GM20000 (cell line): ENCODE measurements at regions not wholly inside any gene's neighbourhood (a gene's known extent, or its start where the extent isn't known, plus 50 kb on each side); places are given as distances from the start of the nearest gene placed in this dataset.
"Not testable (repeated sequence)": the region's sequence is repeated elsewhere in the genome, so short reads cannot be mapped to it uniquely, and the experiment has no call there.

Experiments used
- DNase-seq: peaks from one replicate; pipeline ENCODE4 v3.0.0; 2012; ENCODE audit warnings: low spot score
- TF ChIP-seq, protein P1 (sequence below): IDR thresholded peaks from 2 replicates; pipeline ENCODE4 v1.5.1; 2012; ENCODE audit warnings: mild to moderate bottlenecking, control low read depth; ENCODE audit errors: extremely low read depth, missing control alignments

DNA sequence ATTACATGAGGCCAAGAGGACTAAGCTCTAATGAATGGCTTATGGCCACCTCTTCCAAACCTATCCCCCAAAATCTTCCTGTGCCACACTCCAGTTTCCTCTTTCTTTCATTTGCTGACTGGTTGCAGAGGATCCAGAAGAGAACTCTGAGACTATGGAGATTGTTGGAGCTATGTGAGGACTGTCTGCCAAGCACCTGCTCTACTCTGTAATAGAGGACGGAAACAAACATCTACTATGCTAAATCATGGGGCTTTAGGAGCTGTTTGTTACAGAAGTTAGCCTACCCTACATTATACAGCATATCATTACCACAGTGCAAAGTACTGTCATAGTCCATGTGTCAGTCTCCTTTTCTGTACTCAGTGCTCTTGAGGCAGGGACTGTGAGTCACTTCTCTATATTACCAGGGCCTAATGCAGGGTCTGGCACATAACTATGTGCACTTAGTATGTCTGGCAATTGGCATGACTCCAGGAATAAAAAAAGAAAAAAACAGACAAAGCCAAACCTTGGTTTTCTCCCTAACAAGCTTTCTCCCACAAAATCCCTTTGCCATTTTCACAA lies 95.1 kb downstream of the RPAP3 start:
- no peak for DNase-seq
- TF ChIP-seq, protein P1, sequence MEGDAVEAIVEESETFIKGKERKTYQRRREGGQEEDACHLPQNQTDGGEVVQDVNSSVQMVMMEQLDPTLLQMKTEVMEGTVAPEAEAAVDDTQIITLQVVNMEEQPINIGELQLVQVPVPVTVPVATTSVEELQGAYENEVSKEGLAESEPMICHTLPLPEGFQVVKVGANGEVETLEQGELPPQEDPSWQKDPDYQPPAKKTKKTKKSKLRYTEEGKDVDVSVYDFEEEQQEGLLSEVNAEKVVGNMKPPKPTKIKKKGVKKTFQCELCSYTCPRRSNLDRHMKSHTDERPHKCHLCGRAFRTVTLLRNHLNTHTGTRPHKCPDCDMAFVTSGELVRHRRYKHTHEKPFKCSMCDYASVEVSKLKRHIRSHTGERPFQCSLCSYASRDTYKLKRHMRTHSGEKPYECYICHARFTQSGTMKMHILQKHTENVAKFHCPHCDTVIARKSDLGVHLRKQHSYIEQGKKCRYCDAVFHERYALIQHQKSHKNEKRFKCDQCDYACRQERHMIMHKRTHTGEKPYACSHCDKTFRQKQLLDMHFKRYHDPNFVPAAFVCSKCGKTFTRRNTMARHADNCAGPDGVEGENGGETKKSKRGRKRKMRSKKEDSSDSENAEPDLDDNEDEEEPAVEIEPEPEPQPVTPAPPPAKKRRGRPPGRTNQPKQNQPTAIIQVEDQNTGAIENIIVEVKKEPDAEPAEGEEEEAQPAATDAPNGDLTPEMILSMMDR, result no peak

DNA sequence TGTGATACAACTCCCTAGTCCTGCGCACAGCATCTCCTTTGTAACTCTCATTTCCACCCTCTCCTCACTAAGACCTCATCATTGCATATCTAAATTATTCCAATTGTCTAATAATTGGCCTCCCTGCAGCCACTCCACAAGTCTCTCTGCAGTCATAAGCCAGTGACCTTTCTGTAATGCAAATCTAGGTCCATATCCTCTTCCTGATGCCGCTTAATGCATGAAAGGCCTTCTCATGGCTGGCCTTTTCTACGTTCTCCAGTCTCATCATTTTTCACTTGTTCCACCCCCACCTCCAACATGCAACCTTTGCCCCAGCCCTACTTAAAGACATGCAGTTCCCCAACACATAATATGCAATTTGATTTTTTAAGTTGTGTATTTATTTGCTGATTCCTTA lies 96.0 kb downstream of the RPAP3 start:
- TF ChIP-seq, protein P1, result no peak

DNA sequence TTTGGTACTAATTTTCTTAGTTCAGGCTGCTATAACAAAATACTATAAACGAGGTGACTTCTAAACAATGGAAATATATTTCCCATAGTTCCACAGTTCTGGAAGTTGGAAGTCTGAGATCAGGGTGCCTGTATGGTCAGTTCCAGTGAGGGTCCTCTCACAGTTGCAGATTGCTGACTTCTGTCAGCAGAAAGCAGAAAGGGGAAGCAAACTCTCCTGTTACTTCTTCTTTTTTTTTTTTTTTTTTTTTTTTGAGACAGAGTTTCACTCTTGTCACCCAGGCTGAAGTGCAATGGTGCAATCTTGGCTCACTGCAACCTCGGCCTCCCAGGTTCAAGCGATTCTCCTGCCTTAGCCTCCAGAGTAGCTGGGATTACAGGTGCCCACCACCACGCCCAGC lies 97.2 kb downstream of the RPAP3 start:
- DNase-seq, result not testable (repeated sequence)

More for the DNA sequence above, 96.0 kb downstream of the RPAP3 start:
- no peak for DNase-seq

DNA sequence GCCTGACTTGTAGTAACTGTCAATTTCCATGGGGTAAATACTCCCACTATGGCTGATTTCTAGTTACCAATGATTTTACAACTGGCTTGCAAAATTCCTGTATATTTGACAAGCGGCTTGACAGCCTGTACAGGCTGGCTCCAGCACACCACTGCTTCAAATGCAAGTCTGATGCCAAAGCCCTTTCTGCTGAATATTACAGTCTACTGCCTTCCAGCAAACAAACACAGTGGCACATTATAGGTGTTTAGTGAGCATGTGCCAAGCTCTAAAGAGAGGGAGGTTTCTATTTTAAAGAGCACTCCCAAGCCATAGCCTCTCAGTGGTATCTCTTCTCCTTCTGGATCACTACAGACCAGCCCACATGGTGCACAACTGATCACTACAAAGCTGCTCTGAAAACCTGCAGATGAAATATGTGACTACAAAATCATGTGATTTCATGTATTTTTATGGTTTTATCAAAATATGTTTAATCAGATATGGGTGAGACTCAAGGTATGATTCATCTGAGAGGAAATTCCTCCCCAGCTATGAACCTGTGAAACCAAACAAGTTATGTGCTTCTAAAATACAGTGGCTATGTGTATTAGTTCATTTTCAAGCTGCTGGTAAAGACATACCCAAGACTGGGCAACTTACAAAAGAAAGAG lies 101.5 kb downstream of the RPAP3 start:
- DNase-seq, result no peak
- TF ChIP-seq, protein P1, result no peak

DNA sequence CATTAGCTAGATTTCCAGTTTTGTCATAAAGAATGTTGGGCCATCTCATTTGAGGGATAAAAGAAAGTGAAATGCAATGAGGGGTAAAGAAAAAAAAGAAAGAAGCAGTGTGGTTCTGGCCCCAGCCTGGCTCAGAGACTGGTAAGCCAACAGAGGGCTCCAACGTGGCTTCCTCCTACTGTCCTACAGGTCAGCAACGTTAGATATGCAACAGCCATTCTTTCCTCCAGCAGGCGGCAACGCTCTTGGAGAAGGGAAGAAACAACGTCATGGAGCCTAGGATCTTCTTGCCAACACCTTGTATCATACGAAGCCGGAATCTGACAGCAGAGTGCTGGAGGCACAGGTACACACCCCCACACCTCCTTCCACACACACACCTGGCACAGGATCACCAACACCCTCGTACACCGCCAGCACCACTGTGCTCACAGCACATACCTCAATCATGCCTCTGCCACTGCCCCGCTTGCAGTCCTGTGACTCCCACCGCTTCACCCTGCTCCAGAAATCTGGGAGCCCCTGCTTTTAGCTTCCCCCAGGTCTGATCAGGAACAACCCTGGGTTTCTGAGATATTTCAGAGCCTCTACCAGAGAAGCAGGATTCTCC lies 102.8 kb downstream of the RPAP3 start:
- no peak for DNase-seq
- TF ChIP-seq, protein P1, result no peak

- DNase-seq, result no peak
- TF ChIP-seq, protein P1, result no peak
Measured at GRCh38 chr12:47602325-47602724, 103.5 kb downstream of the RPAP3 start.

GRCh38 chr12:47601071-47601470 lies 104.8 kb downstream of the RPAP3 start:
- TF ChIP-seq, protein P1, result no peak

More at GRCh38 chr12:47601071-47601470, 104.8 kb downstream of the RPAP3 start:
- DNase-seq, result no peak
